A673 (cell line): ENCODE measurements at regions not wholly inside any gene's neighbourhood (a gene's known extent, or its start where the extent isn't known, plus 50 kb on each side); places are given as distances from the start of the nearest gene placed in this dataset.

Source experiments
- CTCF ChIP-seq: fragments of 300-800, 200-600 bp; sonication (generic); conservative IDR thresholded peaks from 2 replicates; pipeline ENCODE4 v1.5.1; 2017; ENCODE audit warnings: low read depth, mild to moderate bottlenecking, antibody characterized with exemption, low read length, moderate library complexity, mixed read lengths
- EZH2 ChIP-seq: fragments of 200-600 bp; sonication (generic); IDR thresholded peaks from 2 replicates; pipeline ENCODE4 v1.6.1; 2017; ENCODE audit warnings: borderline replicate concordance, low read depth, mild to moderate bottlenecking, mixed read lengths, antibody characterized with exemption, low read length; ENCODE audit not compliant: poor library complexity, severe bottlenecking

DNA sequence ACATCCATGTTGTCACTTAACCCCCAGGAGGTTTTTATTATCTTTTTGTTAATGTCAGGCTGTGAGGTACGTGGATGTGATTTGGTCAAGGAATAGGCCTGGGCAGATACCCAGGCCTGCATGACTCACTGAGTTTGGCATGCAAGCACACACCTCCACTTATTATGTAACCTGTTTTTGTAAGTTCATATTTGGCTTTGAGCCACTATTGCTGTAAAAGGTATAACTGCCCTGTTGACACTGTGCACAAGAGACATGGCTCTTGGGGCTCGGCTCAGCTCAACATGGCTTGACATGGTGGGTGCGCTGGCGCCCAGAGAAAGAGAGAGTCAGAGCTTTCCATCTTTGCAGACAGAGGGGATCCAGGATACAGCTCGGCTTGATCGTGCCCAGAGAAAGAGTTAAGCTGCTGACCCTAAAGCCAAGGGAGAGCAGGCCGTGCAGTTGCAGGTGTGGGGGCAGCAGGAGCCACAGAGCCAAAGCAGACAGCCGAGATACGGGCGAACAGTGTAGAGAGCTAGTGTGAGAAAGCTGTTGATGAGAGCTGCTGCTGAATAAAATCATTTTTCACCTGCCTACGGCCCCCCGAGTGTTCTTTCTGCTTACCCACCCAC, 67.9 kb upstream of the UNC13C start:
- TF ChIP-seq CTCF = no peak
- TF ChIP-seq EZH2 = no peak
